WTC11 (cell line): ENCODE measurements at regions not wholly inside any gene's neighbourhood (a gene's known extent, or its start where the extent isn't known, plus 50 kb on each side); places are given as distances from the start of the nearest gene placed in this dataset.

ENCODE experiments used
- ATAC-seq: fragments of 200-7000 bp; cut with Tn5 transposase; 2 replicates; pipeline ENCODE4 v1.10.0; 2021; ENCODE audit warnings: mild to moderate bottlenecking, moderate library complexity
- CTCF ChIA-PET: fragments of 300-600 bp; sonication (Branson Sonifier 250); formaldehyde crosslinking; loops from one replicate; lab custom pipeline; 2021; ENCODE audit warnings: antibody characterized with exemption; lab: Charles Lee
- POLR2A ChIA-PET: fragments of 350-600 bp; sonication (Branson Sonifier 250); formaldehyde crosslinking; loops from one replicate; lab custom pipeline; 2021; ENCODE audit warnings: antibody characterized with exemption; lab: Charles Lee
- DNase-seq: peaks from one replicate; pipeline ENCODE4 v3.0.0; 2021; ENCODE audit warnings: low spot score
- H3K27ac Mint-ChIP-seq: 2 replicates; pipeline ENCODE4 v1.8.0; 2021; ENCODE audit warnings: mixed read lengths
- H3K27me3 Mint-ChIP-seq: 2 replicates; pipeline ENCODE4 v1.8.0; 2021; ENCODE audit warnings: low read depth, mild to moderate bottlenecking, moderate library complexity, mixed read lengths
- H3K36me3 Mint-ChIP-seq: 2 replicates; pipeline ENCODE4 v1.8.0; 2021; ENCODE audit warnings: mixed read lengths
- H3K4me1 Mint-ChIP-seq: 2 replicates; pipeline ENCODE4 v1.8.0; 2022; ENCODE audit warnings: mixed read lengths
- H3K4me3 Mint-ChIP-seq: 2 replicates; pipeline ENCODE4 v1.8.0; 2021; ENCODE audit warnings: mild to moderate bottlenecking, moderate library complexity, mixed read lengths
- H3K9me3 Mint-ChIP-seq: 2 replicates; pipeline ENCODE4 v1.8.0; 2021; ENCODE audit warnings: mixed read lengths
- CREM ChIP-seq: sonication (generic); formaldehyde crosslinking; IDR thresholded peaks from 2 replicates; pipeline ENCODE4 v1.8.1; 2022; ENCODE audit warnings: mild to moderate bottlenecking, missing genetic modification reagents, moderate library complexity
- FOXJ3 ChIP-seq: sonication (generic); formaldehyde crosslinking; IDR thresholded peaks from 2 replicates; pipeline ENCODE4 v1.9.0; 2021; ENCODE audit warnings: missing genetic modification reagents, mild to moderate bottlenecking, borderline replicate concordance
- FOXK1 ChIP-seq: sonication (generic); formaldehyde crosslinking; IDR thresholded peaks from 2 replicates; pipeline ENCODE4 v1.8.0; 2022; ENCODE audit warnings: mild to moderate bottlenecking, moderate library complexity, missing genetic modification reagents
- FOXP1 ChIP-seq: sonication (generic); formaldehyde crosslinking; IDR thresholded peaks from 2 replicates; pipeline ENCODE4 v1.8.0; 2022; ENCODE audit warnings: missing genetic modification reagents, mild to moderate bottlenecking, moderate library complexity, borderline replicate concordance
- GRHL2 ChIP-seq: fragments of 250-450 bp; sonication (Bioruptor Pico); IDR thresholded peaks from 2 replicates; pipeline ENCODE4 v1.8.0; 2022; ENCODE audit warnings: mild to moderate bottlenecking, moderate library complexity; ENCODE audit not compliant: insufficient replicate concordance, severe bottlenecking
- NR1H2 ChIP-seq: sonication (generic); formaldehyde crosslinking; IDR thresholded peaks from 2 replicates; pipeline ENCODE4 v1.9.0; 2021; ENCODE audit warnings: mild to moderate bottlenecking, moderate library complexity, missing genetic modification reagents
- PRRX2 ChIP-seq: fragments of 250-450 bp; sonication (Bioruptor Pico); IDR thresholded peaks from 2 replicates; pipeline ENCODE4 v1.8.0; 2021; ENCODE audit warnings: mild to moderate bottlenecking
- SMAD3 ChIP-seq: sonication (generic); formaldehyde crosslinking; IDR thresholded peaks from 2 replicates; pipeline ENCODE4 v1.8.0; 2022; ENCODE audit warnings: missing genetic modification reagents, mild to moderate bottlenecking, borderline replicate concordance
- SMAD4 ChIP-seq: sonication (generic); formaldehyde crosslinking; IDR thresholded peaks from 2 replicates; pipeline ENCODE4 v1.8.0; 2022; ENCODE audit warnings: mild to moderate bottlenecking, missing genetic modification reagents
- ZNF121 ChIP-seq: sonication (generic); formaldehyde crosslinking; IDR thresholded peaks from 2 replicates; pipeline ENCODE4 v1.8.0; 2023; ENCODE audit warnings: missing genetic modification reagents
- ZNF396 ChIP-seq: fragments of 250-450 bp; sonication (Bioruptor Pico); IDR thresholded peaks from 2 replicates; pipeline ENCODE4 v1.8.0; 2021; ENCODE audit warnings: mild to moderate bottlenecking, moderate library complexity, borderline replicate concordance
- TF ChIP-seq, protein P1 (sequence below): fragments of 200-600 bp; IDR thresholded peaks from 2 replicates; pipeline ENCODE4 v1.8.0; 2022; ENCODE audit warnings: antibody characterized with exemption
- TF ChIP-seq, protein P2 (sequence below): sonication (generic); formaldehyde crosslinking; IDR thresholded peaks from 2 replicates; pipeline ENCODE4 v1.8.1; 2022; ENCODE audit warnings: mild to moderate bottlenecking, missing genetic modification reagents, moderate library complexity, borderline replicate concordance
- TF ChIP-seq, protein P3 (sequence below): sonication (generic); formaldehyde crosslinking; IDR thresholded peaks from 2 replicates; pipeline ENCODE4 v1.8.0; 2022; ENCODE audit warnings: mild to moderate bottlenecking, missing genetic modification reagents
- TF ChIP-seq, protein P4 (sequence below): sonication (generic); formaldehyde crosslinking; IDR thresholded peaks from 2 replicates; pipeline ENCODE4 v1.8.1; 2023; ENCODE audit warnings: mild to moderate bottlenecking, missing genetic modification reagents, moderate library complexity
- TF ChIP-seq, protein P5 (sequence below): sonication (generic); formaldehyde crosslinking; IDR thresholded peaks from 2 replicates; pipeline ENCODE4 v1.8.0; 2023; ENCODE audit warnings: mild to moderate bottlenecking, missing genetic modification reagents
- TF ChIP-seq, protein P6 (sequence below): sonication (generic); formaldehyde crosslinking; conservative IDR thresholded peaks from 2 replicates; pipeline ENCODE4 v1.8.1; 2023; ENCODE audit warnings: mild to moderate bottlenecking, low read depth, missing genetic modification reagents, moderate library complexity

DNA sequence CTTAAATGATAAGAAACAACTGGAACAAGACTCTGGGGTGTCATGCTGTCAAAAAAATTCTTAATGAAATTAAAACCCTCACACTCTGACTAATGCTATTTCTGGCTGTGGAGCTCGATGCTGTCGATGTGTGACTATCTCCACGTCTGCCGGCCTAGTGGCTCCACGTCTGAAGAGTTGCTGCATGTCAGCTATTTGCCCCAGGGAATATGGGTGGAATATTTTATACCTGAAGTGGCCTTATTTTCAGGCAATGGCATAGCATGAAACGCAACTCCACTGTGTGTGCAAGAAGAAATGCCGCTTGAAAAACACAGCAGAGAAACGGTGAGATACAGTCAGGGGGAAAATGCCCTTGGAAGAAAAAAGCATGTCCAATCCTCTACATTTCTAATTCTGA lies 50.9 kb upstream of the MGMT start:
- no peaks in the 10 kb centered on the region for H3K9me3 Mint-ChIP-seq
- no peak for DNase-seq
- H3K27ac Mint-ChIP-seq: no peak overlapping the region
- H3K4me3 Mint-ChIP-seq: no peak overlapping the region
- H3K27me3 Mint-ChIP-seq: no peaks in the 10 kb centered on the region
- CTCF ChIA-PET: no interaction called here
- POLR2A ChIA-PET: no interaction called here
- TF ChIP-seq, protein P1, sequence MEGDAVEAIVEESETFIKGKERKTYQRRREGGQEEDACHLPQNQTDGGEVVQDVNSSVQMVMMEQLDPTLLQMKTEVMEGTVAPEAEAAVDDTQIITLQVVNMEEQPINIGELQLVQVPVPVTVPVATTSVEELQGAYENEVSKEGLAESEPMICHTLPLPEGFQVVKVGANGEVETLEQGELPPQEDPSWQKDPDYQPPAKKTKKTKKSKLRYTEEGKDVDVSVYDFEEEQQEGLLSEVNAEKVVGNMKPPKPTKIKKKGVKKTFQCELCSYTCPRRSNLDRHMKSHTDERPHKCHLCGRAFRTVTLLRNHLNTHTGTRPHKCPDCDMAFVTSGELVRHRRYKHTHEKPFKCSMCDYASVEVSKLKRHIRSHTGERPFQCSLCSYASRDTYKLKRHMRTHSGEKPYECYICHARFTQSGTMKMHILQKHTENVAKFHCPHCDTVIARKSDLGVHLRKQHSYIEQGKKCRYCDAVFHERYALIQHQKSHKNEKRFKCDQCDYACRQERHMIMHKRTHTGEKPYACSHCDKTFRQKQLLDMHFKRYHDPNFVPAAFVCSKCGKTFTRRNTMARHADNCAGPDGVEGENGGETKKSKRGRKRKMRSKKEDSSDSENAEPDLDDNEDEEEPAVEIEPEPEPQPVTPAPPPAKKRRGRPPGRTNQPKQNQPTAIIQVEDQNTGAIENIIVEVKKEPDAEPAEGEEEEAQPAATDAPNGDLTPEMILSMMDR: no peak
- TF ChIP-seq, protein P2, sequence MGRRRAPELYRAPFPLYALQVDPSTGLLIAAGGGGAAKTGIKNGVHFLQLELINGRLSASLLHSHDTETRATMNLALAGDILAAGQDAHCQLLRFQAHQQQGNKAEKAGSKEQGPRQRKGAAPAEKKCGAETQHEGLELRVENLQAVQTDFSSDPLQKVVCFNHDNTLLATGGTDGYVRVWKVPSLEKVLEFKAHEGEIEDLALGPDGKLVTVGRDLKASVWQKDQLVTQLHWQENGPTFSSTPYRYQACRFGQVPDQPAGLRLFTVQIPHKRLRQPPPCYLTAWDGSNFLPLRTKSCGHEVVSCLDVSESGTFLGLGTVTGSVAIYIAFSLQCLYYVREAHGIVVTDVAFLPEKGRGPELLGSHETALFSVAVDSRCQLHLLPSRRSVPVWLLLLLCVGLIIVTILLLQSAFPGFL (CRISPR knock-in tag): no peak
- TF ChIP-seq, protein P3, sequence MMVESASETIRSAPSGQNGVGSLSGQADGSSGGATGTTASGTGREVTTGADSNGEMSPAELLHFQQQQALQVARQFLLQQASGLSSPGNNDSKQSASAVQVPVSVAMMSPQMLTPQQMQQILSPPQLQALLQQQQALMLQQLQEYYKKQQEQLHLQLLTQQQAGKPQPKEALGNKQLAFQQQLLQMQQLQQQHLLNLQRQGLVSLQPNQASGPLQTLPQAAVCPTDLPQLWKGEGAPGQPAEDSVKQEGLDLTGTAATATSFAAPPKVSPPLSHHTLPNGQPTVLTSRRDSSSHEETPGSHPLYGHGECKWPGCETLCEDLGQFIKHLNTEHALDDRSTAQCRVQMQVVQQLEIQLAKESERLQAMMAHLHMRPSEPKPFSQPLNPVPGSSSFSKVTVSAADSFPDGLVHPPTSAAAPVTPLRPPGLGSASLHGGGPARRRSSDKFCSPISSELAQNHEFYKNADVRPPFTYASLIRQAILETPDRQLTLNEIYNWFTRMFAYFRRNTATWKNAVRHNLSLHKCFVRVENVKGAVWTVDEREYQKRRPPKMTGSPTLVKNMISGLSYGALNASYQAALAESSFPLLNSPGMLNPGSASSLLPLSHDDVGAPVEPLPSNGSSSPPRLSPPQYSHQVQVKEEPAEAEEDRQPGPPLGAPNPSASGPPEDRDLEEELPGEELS (CRISPR knock-in tag): no peak
- TF ChIP-seq SMAD4 (CRISPR knock-in tag): no peak
- no peak for TF ChIP-seq PRRX2 (CRISPR knock-in tag)
- no peak for TF ChIP-seq CREM (CRISPR knock-in tag)
- TF ChIP-seq, protein P4, sequence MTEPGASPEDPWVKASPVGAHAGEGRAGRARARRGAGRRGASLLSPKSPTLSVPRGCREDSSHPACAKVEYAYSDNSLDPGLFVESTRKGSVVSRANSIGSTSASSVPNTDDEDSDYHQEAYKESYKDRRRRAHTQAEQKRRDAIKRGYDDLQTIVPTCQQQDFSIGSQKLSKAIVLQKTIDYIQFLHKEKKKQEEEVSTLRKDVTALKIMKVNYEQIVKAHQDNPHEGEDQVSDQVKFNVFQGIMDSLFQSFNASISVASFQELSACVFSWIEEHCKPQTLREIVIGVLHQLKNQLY (CRISPR knock-in tag): no peak
- no peak for TF ChIP-seq GRHL2 (CRISPR knock-in tag)
- TF ChIP-seq SMAD3 (CRISPR knock-in tag): no peak
- TF ChIP-seq, protein P5, sequence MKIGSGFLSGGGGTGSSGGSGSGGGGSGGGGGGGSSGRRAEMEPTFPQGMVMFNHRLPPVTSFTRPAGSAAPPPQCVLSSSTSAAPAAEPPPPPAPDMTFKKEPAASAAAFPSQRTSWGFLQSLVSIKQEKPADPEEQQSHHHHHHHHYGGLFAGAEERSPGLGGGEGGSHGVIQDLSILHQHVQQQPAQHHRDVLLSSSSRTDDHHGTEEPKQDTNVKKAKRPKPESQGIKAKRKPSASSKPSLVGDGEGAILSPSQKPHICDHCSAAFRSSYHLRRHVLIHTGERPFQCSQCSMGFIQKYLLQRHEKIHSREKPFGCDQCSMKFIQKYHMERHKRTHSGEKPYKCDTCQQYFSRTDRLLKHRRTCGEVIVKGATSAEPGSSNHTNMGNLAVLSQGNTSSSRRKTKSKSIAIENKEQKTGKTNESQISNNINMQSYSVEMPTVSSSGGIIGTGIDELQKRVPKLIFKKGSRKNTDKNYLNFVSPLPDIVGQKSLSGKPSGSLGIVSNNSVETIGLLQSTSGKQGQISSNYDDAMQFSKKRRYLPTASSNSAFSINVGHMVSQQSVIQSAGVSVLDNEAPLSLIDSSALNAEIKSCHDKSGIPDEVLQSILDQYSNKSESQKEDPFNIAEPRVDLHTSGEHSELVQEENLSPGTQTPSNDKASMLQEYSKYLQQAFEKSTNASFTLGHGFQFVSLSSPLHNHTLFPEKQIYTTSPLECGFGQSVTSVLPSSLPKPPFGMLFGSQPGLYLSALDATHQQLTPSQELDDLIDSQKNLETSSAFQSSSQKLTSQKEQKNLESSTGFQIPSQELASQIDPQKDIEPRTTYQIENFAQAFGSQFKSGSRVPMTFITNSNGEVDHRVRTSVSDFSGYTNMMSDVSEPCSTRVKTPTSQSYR (CRISPR knock-in tag): no peak
- no peak for TF ChIP-seq NR1H2 (CRISPR knock-in tag)
- TF ChIP-seq FOXK1 (CRISPR knock-in tag): no peak
- TF ChIP-seq FOXP1 (CRISPR knock-in tag): no peak
- TF ChIP-seq ZNF396: no peak
- TF ChIP-seq FOXJ3 (CRISPR knock-in tag): no peak
- TF ChIP-seq, protein P6, sequence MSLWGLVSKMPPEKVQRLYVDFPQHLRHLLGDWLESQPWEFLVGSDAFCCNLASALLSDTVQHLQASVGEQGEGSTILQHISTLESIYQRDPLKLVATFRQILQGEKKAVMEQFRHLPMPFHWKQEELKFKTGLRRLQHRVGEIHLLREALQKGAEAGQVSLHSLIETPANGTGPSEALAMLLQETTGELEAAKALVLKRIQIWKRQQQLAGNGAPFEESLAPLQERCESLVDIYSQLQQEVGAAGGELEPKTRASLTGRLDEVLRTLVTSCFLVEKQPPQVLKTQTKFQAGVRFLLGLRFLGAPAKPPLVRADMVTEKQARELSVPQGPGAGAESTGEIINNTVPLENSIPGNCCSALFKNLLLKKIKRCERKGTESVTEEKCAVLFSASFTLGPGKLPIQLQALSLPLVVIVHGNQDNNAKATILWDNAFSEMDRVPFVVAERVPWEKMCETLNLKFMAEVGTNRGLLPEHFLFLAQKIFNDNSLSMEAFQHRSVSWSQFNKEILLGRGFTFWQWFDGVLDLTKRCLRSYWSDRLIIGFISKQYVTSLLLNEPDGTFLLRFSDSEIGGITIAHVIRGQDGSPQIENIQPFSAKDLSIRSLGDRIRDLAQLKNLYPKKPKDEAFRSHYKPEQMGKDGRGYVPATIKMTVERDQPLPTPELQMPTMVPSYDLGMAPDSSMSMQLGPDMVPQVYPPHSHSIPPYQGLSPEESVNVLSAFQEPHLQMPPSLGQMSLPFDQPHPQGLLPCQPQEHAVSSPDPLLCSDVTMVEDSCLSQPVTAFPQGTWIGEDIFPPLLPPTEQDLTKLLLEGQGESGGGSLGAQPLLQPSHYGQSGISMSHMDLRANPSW (CRISPR knock-in tag): no peak
- TF ChIP-seq ZNF121 (CRISPR knock-in tag): no peak
- TF ChIP-seq, all 79 proteins: peak for 0
- no peak for ATAC-seq
- Mint-ChIP-seq H3K36me3 (no peaks in the 10 kb centered on the region), H3K4me1 (peaks cover 21% of the 10 kb centered on the region; the same call in 1 of the 2 replicates)
